ENCODE measurements at regions not wholly inside any gene's neighbourhood (a gene's known extent, or its start where the extent isn't known, plus 50 kb on each side); places are given as distances from the start of the nearest gene placed in this dataset.

DNA sequence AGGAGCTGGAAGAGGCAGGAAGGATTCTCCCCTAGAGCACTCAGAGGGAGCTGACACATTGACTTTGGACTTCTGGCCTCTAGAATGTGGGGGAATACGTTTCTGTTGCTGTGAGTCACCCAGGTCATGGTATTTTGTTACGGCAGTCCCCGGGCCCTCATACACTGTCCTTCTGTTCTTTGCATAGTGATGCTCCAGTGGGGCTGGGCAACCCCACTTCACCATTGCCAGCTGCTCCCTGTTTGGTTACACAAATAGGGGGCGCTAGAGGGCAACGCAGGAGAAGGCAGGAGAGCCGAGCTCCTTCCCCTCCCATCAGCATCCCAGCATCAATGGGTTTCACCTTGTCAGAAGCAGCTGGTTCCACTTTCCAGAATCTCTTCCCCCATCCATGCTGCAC is 257.7 kb upstream of the FOXF1 start:
- ChIA-PET POLR2A (ENCODE audit: low non-redundant PET) (no interaction called here), CTCF (interaction anchor here (0.6 to 1.1 kb wide), 5 partner anchors 9 to 937 kb away, joined by 3 to 6 read pairs (median 3); no protein-coding TSS in a partner anchor)
- DNase-seq (ENCODE audit: low spot score) = no peak

DNA sequence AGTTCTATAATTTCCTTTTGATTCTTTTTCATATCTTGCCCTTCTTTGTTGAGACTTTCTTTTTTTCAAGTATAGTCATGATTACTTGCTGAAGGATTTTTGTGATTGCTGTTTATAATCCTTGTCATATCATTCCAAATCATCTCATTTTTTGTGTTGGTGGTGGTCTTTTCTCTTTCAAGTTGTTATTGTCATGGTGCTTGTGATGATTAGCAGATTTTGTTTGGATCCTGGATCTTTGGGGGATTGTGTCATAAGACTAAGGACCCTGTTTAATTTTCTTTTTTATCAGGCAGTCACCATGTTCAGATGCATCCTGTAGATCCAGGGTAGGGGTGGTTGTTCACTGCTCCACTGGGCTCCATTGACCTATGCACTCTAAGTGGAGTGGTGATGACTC is 254.4 kb upstream of the FOXF1 start:
- DNase-seq (ENCODE audit: low spot score) = no peak
- ChIA-PET CTCF (interaction anchor here (0.6 kb wide), 1 partner anchor 263 kb away, joined by 3 read pairs; no protein-coding TSS in a partner anchor), POLR2A (ENCODE audit: low non-redundant PET) (no interaction called here)
- TF ChIP-seq, protein P1, sequence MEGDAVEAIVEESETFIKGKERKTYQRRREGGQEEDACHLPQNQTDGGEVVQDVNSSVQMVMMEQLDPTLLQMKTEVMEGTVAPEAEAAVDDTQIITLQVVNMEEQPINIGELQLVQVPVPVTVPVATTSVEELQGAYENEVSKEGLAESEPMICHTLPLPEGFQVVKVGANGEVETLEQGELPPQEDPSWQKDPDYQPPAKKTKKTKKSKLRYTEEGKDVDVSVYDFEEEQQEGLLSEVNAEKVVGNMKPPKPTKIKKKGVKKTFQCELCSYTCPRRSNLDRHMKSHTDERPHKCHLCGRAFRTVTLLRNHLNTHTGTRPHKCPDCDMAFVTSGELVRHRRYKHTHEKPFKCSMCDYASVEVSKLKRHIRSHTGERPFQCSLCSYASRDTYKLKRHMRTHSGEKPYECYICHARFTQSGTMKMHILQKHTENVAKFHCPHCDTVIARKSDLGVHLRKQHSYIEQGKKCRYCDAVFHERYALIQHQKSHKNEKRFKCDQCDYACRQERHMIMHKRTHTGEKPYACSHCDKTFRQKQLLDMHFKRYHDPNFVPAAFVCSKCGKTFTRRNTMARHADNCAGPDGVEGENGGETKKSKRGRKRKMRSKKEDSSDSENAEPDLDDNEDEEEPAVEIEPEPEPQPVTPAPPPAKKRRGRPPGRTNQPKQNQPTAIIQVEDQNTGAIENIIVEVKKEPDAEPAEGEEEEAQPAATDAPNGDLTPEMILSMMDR (conservative IDR thresholded peaks at IDR 0.05; ENCODE audit: low read depth) = no peak
- H3K27ac ChIP-seq = no peak overlapping the region

More for the DNA sequence above, 257.7 kb upstream of the FOXF1 start:
- H3K27ac ChIP-seq = no peak overlapping the region
- TF ChIP-seq, protein P1 (conservative IDR thresholded peaks at IDR 0.05; ENCODE audit: low read depth) = no peak

DNA sequence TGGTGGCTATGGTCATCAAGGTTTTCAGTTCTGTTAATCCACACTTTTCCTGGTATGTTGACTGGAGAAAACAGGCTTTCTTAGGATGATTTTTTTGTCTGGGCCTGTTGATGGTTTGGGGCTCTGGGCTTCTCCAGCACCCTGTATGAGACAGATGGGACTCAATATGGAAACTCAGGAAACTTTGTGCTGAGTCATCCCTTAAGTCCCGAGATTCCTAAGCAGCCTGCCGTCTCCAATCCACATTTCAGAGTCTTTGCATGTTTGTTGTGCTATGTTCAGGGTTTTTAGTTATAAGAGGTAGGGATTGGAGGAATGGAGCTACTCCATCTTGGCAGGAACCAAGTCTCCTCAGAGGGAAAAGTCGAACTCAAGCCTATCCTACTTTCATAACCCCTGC is 253.3 kb upstream of the FOXF1 start:
- TF ChIP-seq, protein P1 (conservative IDR thresholded peaks at IDR 0.05; ENCODE audit: low read depth) = no peak
- no peak for DNase-seq (ENCODE audit: low spot score)
- CTCF ChIA-PET = interaction anchor here (0.6 to 0.7 kb wide), 3 partner anchors 130 to 1512 kb away, joined by 3 to 5 read pairs (median 4); no protein-coding TSS in a partner anchor
- no peak overlapping the region for H3K27ac ChIP-seq
- POLR2A ChIA-PET (ENCODE audit: low non-redundant PET) = no interaction called here

DNA sequence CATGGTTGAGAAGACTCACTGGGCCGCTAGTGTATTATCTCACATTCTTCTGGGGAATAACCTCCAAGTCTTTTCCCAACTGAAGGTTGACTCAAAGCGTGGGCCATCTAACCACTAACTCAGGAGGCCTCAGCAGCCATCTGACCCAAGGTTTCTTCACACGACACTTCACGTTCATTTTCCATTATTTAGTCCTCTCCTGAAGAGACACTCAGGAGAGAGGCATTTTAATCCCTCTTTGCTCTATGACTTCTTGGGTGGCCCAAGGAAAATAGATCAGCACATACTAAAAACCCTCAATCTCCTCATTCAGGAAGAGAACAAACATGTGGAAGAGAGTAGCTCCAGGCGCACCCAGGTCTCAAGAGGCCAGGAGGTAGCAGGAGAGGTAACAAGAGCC is 252.8 kb upstream of the FOXF1 start:
- TF ChIP-seq, protein P1 (conservative IDR thresholded peaks at IDR 0.05; ENCODE audit: low read depth) = no peak
- no peak for DNase-seq (ENCODE audit: low spot score)
- ChIA-PET POLR2A (ENCODE audit: low non-redundant PET) (no interaction called here), CTCF (interaction anchor here (0.6 to 0.7 kb wide), 2 partner anchors 130 to 695 kb away, joined by 3 to 5 read pairs; no protein-coding TSS in a partner anchor)
- H3K27ac ChIP-seq = no peak overlapping the region

DNA sequence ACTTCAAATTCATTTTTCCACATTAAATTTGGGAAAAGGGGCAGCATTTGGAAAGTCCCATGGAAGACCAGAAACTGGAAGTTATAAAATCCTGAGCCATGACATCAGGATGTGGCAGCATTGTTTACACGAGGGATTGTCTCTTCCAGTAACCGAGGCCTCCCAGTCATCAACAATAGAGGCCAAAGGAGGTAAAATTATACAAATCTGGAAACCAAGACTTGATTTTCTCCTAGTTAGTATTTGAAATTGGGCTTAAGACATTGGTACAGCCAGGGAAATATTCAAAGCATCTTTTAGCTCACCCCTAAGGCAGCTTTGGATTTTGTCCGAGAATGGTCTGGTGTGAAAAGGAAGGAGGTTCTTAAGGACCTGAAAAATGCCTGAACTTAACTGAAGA is 251.6 kb upstream of the FOXF1 start:
- ChIA-PET POLR2A (ENCODE audit: low non-redundant PET) (no interaction called here), CTCF (no interaction called here)
- DNase-seq (ENCODE audit: low spot score) = no peak
- H3K27ac ChIP-seq = no peak overlapping the region
- TF ChIP-seq, protein P1 (conservative IDR thresholded peaks at IDR 0.05; ENCODE audit: low read depth) = no peak

DNA sequence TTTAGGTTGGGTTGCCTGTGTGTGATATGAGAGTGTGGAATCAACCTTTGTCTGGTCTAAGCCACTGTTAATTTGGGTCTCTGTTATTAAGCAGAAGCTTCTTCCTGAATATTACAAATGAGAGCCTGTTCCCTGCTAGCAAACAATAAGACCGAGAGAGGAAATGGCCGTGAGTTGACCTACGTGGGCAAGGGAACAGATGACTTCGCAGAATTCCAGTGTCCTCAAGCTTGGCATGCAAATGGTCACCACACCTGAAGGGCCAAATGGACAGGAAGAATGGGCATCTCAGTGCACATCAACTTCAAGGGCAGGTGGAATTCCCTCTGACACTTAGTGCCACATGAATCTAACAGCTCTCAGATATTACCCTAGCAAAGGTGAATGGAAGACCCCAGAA is 250.8 kb upstream of the FOXF1 start:
- ChIA-PET POLR2A (ENCODE audit: low non-redundant PET) (no interaction called here), CTCF (interaction anchor here (0.6 to 1.0 kb wide), 2 partner anchors 123 to 259 kb away, joined by 3 read pairs; no protein-coding TSS in a partner anchor)
- H3K27ac ChIP-seq = no peak overlapping the region
- no peak for DNase-seq (ENCODE audit: low spot score)
- TF ChIP-seq, protein P1 (conservative IDR thresholded peaks at IDR 0.05; ENCODE audit: low read depth) = no peak
